WTC11 (cell line): ENCODE measurements at regions not wholly inside any gene's neighbourhood (a gene's known extent, or its start where the extent isn't known, plus 50 kb on each side); places are given as distances from the start of the nearest gene placed in this dataset.

Experiments
- ATAC-seq: fragments of 200-7000 bp; cut with Tn5 transposase; 2 replicates; pipeline ENCODE4 v1.10.0; 2021; ENCODE audit warnings: mild to moderate bottlenecking, moderate library complexity
- CTCF ChIA-PET: fragments of 300-600 bp; sonication (Branson Sonifier 250); formaldehyde crosslinking; loops from one replicate; lab custom pipeline; 2021; ENCODE audit warnings: antibody characterized with exemption; lab: Charles Lee
- POLR2A ChIA-PET: fragments of 350-600 bp; sonication (Branson Sonifier 250); formaldehyde crosslinking; loops from one replicate; lab custom pipeline; 2021; ENCODE audit warnings: antibody characterized with exemption; lab: Charles Lee
- DNase-seq: peaks from one replicate; pipeline ENCODE4 v3.0.0; 2021; ENCODE audit warnings: low spot score
- H3K27ac Mint-ChIP-seq: 2 replicates; pipeline ENCODE4 v1.8.0; 2021; ENCODE audit warnings: mixed read lengths
- H3K27me3 Mint-ChIP-seq: 2 replicates; pipeline ENCODE4 v1.8.0; 2021; ENCODE audit warnings: low read depth, mild to moderate bottlenecking, moderate library complexity, mixed read lengths
- H3K36me3 Mint-ChIP-seq: 2 replicates; pipeline ENCODE4 v1.8.0; 2021; ENCODE audit warnings: mixed read lengths
- H3K4me1 Mint-ChIP-seq: 2 replicates; pipeline ENCODE4 v1.8.0; 2022; ENCODE audit warnings: mixed read lengths
- H3K4me3 Mint-ChIP-seq: 2 replicates; pipeline ENCODE4 v1.8.0; 2021; ENCODE audit warnings: mild to moderate bottlenecking, moderate library complexity, mixed read lengths
- H3K9me3 Mint-ChIP-seq: 2 replicates; pipeline ENCODE4 v1.8.0; 2021; ENCODE audit warnings: mixed read lengths
- CDX4 ChIP-seq: fragments of 250-450 bp; sonication (Bioruptor Pico); IDR thresholded peaks from 2 replicates; pipeline ENCODE4 v1.9.0; 2021; ENCODE audit warnings: moderate library complexity, mild to moderate bottlenecking, inconsistent platforms, borderline replicate concordance
- E2F5 ChIP-seq: sonication (generic); formaldehyde crosslinking; IDR thresholded peaks from 2 replicates; pipeline ENCODE4 v1.8.1; 2022; ENCODE audit warnings: mild to moderate bottlenecking, moderate library complexity, missing genetic modification reagents
- FOXP4 ChIP-seq: sonication (generic); formaldehyde crosslinking; IDR thresholded peaks from 2 replicates; pipeline ENCODE4 v1.8.0; 2022; ENCODE audit warnings: mild to moderate bottlenecking, missing genetic modification reagents
- GTF2I ChIP-seq: fragments of 250-450 bp; sonication (Bioruptor Pico); conservative IDR thresholded peaks from 2 replicates; pipeline ENCODE4 v1.4.0; 2021; ENCODE audit warnings: mild to moderate bottlenecking
- HMGA2 ChIP-seq: fragments of 250-450 bp; sonication (Bioruptor Pico); IDR thresholded peaks from 2 replicates; pipeline ENCODE4 v1.4.0; 2021; ENCODE audit warnings: mild to moderate bottlenecking, moderate library complexity
- HMGXB4 ChIP-seq: sonication (generic); formaldehyde crosslinking; IDR thresholded peaks from 2 replicates; pipeline ENCODE4 v1.8.1; 2023; ENCODE audit warnings: mild to moderate bottlenecking, moderate library complexity, missing genetic modification reagents
- JUN ChIP-seq: sonication (generic); formaldehyde crosslinking; IDR thresholded peaks from 2 replicates; pipeline ENCODE4 v1.8.0; 2023; ENCODE audit warnings: mild to moderate bottlenecking, missing genetic modification reagents
- KAT7 ChIP-seq: sonication (generic); formaldehyde crosslinking; IDR thresholded peaks from 2 replicates; pipeline ENCODE4 v1.8.1; 2023; ENCODE audit warnings: missing genetic modification reagents, mild to moderate bottlenecking, borderline replicate concordance
- MAX ChIP-seq: sonication (generic); formaldehyde crosslinking; IDR thresholded peaks from 2 replicates; pipeline ENCODE4 v1.8.0; 2022; ENCODE audit warnings: mild to moderate bottlenecking, missing genetic modification reagents
- MLX ChIP-seq: sonication (generic); formaldehyde crosslinking; IDR thresholded peaks from 2 replicates; pipeline ENCODE4 v1.8.1; 2023; ENCODE audit warnings: mild to moderate bottlenecking, missing genetic modification reagents, moderate library complexity
- NFE2L1 ChIP-seq: sonication (generic); formaldehyde crosslinking; IDR thresholded peaks from 2 replicates; pipeline ENCODE4 v1.8.1; 2023; ENCODE audit warnings: missing genetic modification reagents
- NR3C1 ChIP-seq: sonication (generic); formaldehyde crosslinking; conservative IDR thresholded peaks from 2 replicates; pipeline ENCODE4 v1.8.1; 2023; ENCODE audit warnings: low read depth, mild to moderate bottlenecking, missing genetic modification reagents
- RORB ChIP-seq: fragments of 250-450 bp; sonication (Bioruptor Pico); IDR thresholded peaks from 2 replicates; pipeline ENCODE4 v1.9.0; 2021; ENCODE audit warnings: mild to moderate bottlenecking
- SOX15 ChIP-seq: fragments of 250-450 bp; sonication (Bioruptor Pico); IDR thresholded peaks from 2 replicates; pipeline ENCODE4 v1.9.0; 2021; ENCODE audit warnings: mild to moderate bottlenecking
- TEAD4 ChIP-seq: sonication (generic); formaldehyde crosslinking; IDR thresholded peaks from 2 replicates; pipeline ENCODE4 v1.8.0; 2022; ENCODE audit warnings: mild to moderate bottlenecking, missing genetic modification reagents
- ZNF512 ChIP-seq: sonication (generic); formaldehyde crosslinking; IDR thresholded peaks from 2 replicates; pipeline ENCODE4 v1.8.1; 2022; ENCODE audit warnings: missing genetic modification reagents, borderline replicate concordance
- ZNF671 ChIP-seq: fragments of 250-450 bp; sonication (Bioruptor Pico); IDR thresholded peaks from 2 replicates; pipeline ENCODE4 v1.8.0; 2021; ENCODE audit warnings: mild to moderate bottlenecking
- ZSCAN18 ChIP-seq: fragments of 250-450 bp; sonication (Bioruptor Pico); IDR thresholded peaks from 2 replicates; pipeline ENCODE4 v2.1.2; 2022; ENCODE audit warnings: mild to moderate bottlenecking, moderate library complexity

GRCh38 chr9:73806876-73807275 lies 655.2 kb downstream of the ANXA1 start (continued):
- TF ChIP-seq ZSCAN18 (CRISPR knock-in tag) (no peak), GTF2I (CRISPR knock-in tag) (no peak)

GRCh38 chr9:73807952-73808351 lies 656.3 kb downstream of the ANXA1 start:
- no peak overlapping the region for H3K4me3 Mint-ChIP-seq
- ATAC-seq (no peak), DNase-seq (no peak)
- TF ChIP-seq ZNF512 (no peak), TEAD4 (CRISPR knock-in tag) (no peak), SOX15 (no peak), MAX (no peak), E2F5 (CRISPR knock-in tag) (no peak)
- H3K9me3 Mint-ChIP-seq: no peaks in the 10 kb centered on the region
- ChIA-PET CTCF (no interaction called here), POLR2A (no interaction called here)
- no peaks in the 10 kb centered on the region for H3K27me3 Mint-ChIP-seq
- H3K4me1 Mint-ChIP-seq: peaks cover 11% of the 10 kb centered on the region
- no peak overlapping the region for H3K27ac Mint-ChIP-seq
- H3K36me3 Mint-ChIP-seq: no peaks in the 10 kb centered on the region

GRCh38 chr9:73810585-73811215 lies 659.0 kb downstream of the ANXA1 start:
- ATAC-seq (no peak), DNase-seq (no peak)
- no peaks in the 10 kb centered on the region for H3K36me3 Mint-ChIP-seq
- peaks cover 11% of the 10 kb centered on the region for H3K4me1 Mint-ChIP-seq
- no peak overlapping the region for H3K4me3 Mint-ChIP-seq
- ChIA-PET CTCF (no interaction called here), POLR2A (no interaction called here)
- H3K27ac Mint-ChIP-seq: no peak overlapping the region
- H3K9me3 Mint-ChIP-seq: no peaks in the 10 kb centered on the region
- H3K27me3 Mint-ChIP-seq: no peaks in the 10 kb centered on the region
- no peak for TF ChIP-seq MAX
- no peak for TF ChIP-seq RORB (CRISPR knock-in tag)
- no peak for TF ChIP-seq HMGXB4

GRCh38 chr9:73813546-73813945 lies 661.9 kb downstream of the ANXA1 start:
- TF ChIP-seq ZNF671 (CRISPR knock-in tag) (no peak), E2F5 (CRISPR knock-in tag) (no peak), JUN (no peak), CDX4 (CRISPR knock-in tag) (no peak), HMGA2 (CRISPR knock-in tag) (no peak), NR3C1 (CRISPR knock-in tag) (no peak), KAT7 (CRISPR knock-in tag) (no peak), FOXP4 (no peak), MLX (CRISPR knock-in tag) (no peak), NFE2L1 (CRISPR knock-in tag) (no peak)
- DNase-seq: no peak
- POLR2A ChIA-PET: no interaction called here
- no peaks in the 10 kb centered on the region for H3K9me3 Mint-ChIP-seq
- CTCF ChIA-PET: no interaction called here
- no peak overlapping the region for H3K4me3 Mint-ChIP-seq
- H3K27me3 Mint-ChIP-seq: no peaks in the 10 kb centered on the region
- peaks cover 16% of the 10 kb centered on the region for H3K4me1 Mint-ChIP-seq
- H3K27ac Mint-ChIP-seq: no peak overlapping the region
- no peak for ATAC-seq
- H3K36me3 Mint-ChIP-seq: no peaks in the 10 kb centered on the region
